SU-DHL-6 (cell line): ENCODE measurements at regions not wholly inside any gene's neighbourhood (a gene's known extent, or its start where the extent isn't known, plus 50 kb on each side); places are given as distances from the start of the nearest gene placed in this dataset.

ENCODE experiments used
- H2AFZ ChIP-seq: fragments of 200-600 bp; sonication (generic); 2 replicates; pipeline ENCODE4 v1.6.1; 2014; ENCODE audit warnings: low read depth, mild to moderate bottlenecking, moderate library complexity, mixed read lengths, antibody characterized with exemption, low read length; ENCODE audit not compliant: severe bottlenecking
- H3F3A ChIP-seq: fragments of 200-600 bp; shearing (Covaris generic); 2 replicates; pipeline ENCODE4 v1.6.0; 2016; ENCODE audit warnings: antibody characterized with exemption, mild to moderate bottlenecking; ENCODE audit not compliant: insufficient read depth
- H3K27ac ChIP-seq: fragments of 200-600 bp; sonication (generic); 2 replicates; pipeline ENCODE4 v1.5.1; 2016; ENCODE audit warnings: low read depth, mild to moderate bottlenecking, low read length, moderate library complexity, mixed read lengths
- H3K27me3 ChIP-seq: fragments of 200-600 bp; sonication (generic), shearing (Covaris generic); 2 replicates; pipeline ENCODE4 v1.6.0; 2014; ENCODE audit warnings: mild to moderate bottlenecking, low read length
- H3K36me3 ChIP-seq: fragments of 200-600 bp; sonication (generic); 2 replicates; pipeline ENCODE4 v1.6.1; 2014; ENCODE audit warnings: mild to moderate bottlenecking, low read length, mixed read lengths
- H3K4me2 ChIP-seq: fragments of 300-600, 200-600 bp; shearing (Covaris generic), sonication (generic); 2 replicates; pipeline ENCODE4 v1.6.0; 2014; ENCODE audit warnings: low read length, low read depth, mild to moderate bottlenecking; ENCODE audit not compliant: poor library complexity, severe bottlenecking
- H3K4me3 ChIP-seq: fragments of 200-600 bp; sonication (generic); 2 replicates; pipeline ENCODE4 v1.5.1; 2014; ENCODE audit warnings: antibody characterized with exemption, low read length, mild to moderate bottlenecking, mixed read lengths; ENCODE audit not compliant: insufficient read depth, poor library complexity, severe bottlenecking
- H3K79me2 ChIP-seq: fragments of 200-600 bp; sonication (generic); 2 replicates; pipeline ENCODE4 v1.6.1; 2014; ENCODE audit warnings: mild to moderate bottlenecking, low read length, moderate library complexity; ENCODE audit not compliant: insufficient read depth
- H3K9ac ChIP-seq: fragments of 200-600 bp; sonication (generic); 2 replicates; pipeline ENCODE4 v1.7.0; 2014; ENCODE audit warnings: mild to moderate bottlenecking, low read length
- H3K9me2 ChIP-seq: fragments of 200-600 bp; sonication (generic); replicated peaks from 2 replicates; pipeline ENCODE4 v1.6.1; 2014; ENCODE audit warnings: low read length; ENCODE audit not compliant: insufficient read depth
- H3K9me3 ChIP-seq: fragments of 200-600 bp; sonication (generic); 2 replicates; pipeline ENCODE4 v1.6.1; 2014; ENCODE audit warnings: low read length, mixed read lengths; ENCODE audit not compliant: insufficient read depth
- H4K20me1 ChIP-seq: fragments of 200-600 bp; sonication (generic); 2 replicates; pipeline ENCODE4 v1.6.1; 2014; ENCODE audit warnings: low read depth, mild to moderate bottlenecking, antibody characterized with exemption, low read length, moderate library complexity, mixed read lengths
- CTCF ChIP-seq: fragments of 200-600 bp; sonication (generic); IDR thresholded peaks from one replicate; pipeline ENCODE4 v1.5.1; 2017; ENCODE audit warnings: antibody characterized with exemption, mild to moderate bottlenecking, low read length, moderate library complexity; ENCODE audit not compliant: insufficient read depth, poor library complexity, severe bottlenecking
- EZH2phosphoT487 ChIP-seq: fragments of 200-600 bp; sonication (generic), shearing (Covaris generic); conservative IDR thresholded peaks from 2 replicates; pipeline ENCODE4 v1.6.1; 2018; ENCODE audit warnings: mild to moderate bottlenecking, antibody characterized with exemption, low read length, moderate library complexity, mixed read lengths

- H3K9me2 ChIP-seq = no peaks in the 10 kb centered on the region
- no peak overlapping the region for H2AFZ ChIP-seq
- H3K27me3 ChIP-seq = no peaks in the 10 kb centered on the region
- no peak overlapping the region for H3K4me2 ChIP-seq
- H3K9me3 ChIP-seq = no peaks in the 10 kb centered on the region
- H3K27ac ChIP-seq = no peak overlapping the region
- no peaks in the 10 kb centered on the region for H3K79me2 ChIP-seq
- no peaks in the 10 kb centered on the region for H3F3A ChIP-seq
- no peak overlapping the region for H3K4me3 ChIP-seq
- TF ChIP-seq EZH2phosphoT487 = no peak
- no peak for TF ChIP-seq CTCF
- H3K36me3 ChIP-seq = no peaks in the 10 kb centered on the region
- no peaks in the 10 kb centered on the region for H4K20me1 ChIP-seq
- H3K9ac ChIP-seq = no peak overlapping the region
These were observed 75.1 kb upstream of the CADM1 start for GRCh38 chr11:115579181-115579825.

GRCh38 chr11:115578275-115578674 is 74.1 kb upstream of the CADM1 start:
- Histone ChIP-seq H3K9me2 (no peaks in the 10 kb centered on the region), H3K27me3 (no peaks in the 10 kb centered on the region), H3K79me2 (no peaks in the 10 kb centered on the region), H3K4me2 (no peak overlapping the region), H3K4me3 (no peak overlapping the region), H3K27ac (no peak overlapping the region), H3F3A (no peaks in the 10 kb centered on the region), H3K9ac (no peak overlapping the region), H3K36me3 (no peaks in the 10 kb centered on the region), H2AFZ (no peak overlapping the region), H3K9me3 (no peaks in the 10 kb centered on the region), H4K20me1 (no peaks in the 10 kb centered on the region)
- TF ChIP-seq EZH2phosphoT487 (no peak), CTCF (no peak)

- H3K9me2 ChIP-seq = no peaks in the 10 kb centered on the region
- H3K4me3 ChIP-seq = no peak overlapping the region
- H3K9ac ChIP-seq = no peak overlapping the region
- H2AFZ ChIP-seq = no peak overlapping the region
- no peaks in the 10 kb centered on the region for H3K79me2 ChIP-seq
- H3K36me3 ChIP-seq = no peaks in the 10 kb centered on the region
- H3K4me2 ChIP-seq = no peak overlapping the region
- H4K20me1 ChIP-seq = no peaks in the 10 kb centered on the region
- H3F3A ChIP-seq = no peaks in the 10 kb centered on the region
- TF ChIP-seq CTCF (no peak), EZH2phosphoT487 (no peak)
- H3K27ac ChIP-seq = no peak overlapping the region
- no peaks in the 10 kb centered on the region for H3K27me3 ChIP-seq
- H3K9me3 ChIP-seq = no peaks in the 10 kb centered on the region
These were observed 73.5 kb upstream of the CADM1 start for GRCh38 chr11:115577701-115578100.
